ENCODE measurements at regions not wholly inside any gene's neighbourhood (a gene's known extent, or its start where the extent isn't known, plus 50 kb on each side); places are given as distances from the start of the nearest gene placed in this dataset.
A peak's percentile ranks its signal among the peaks of the same experiment; 100 is the strongest.
"Not testable (repeated sequence)": the region's sequence is repeated elsewhere in the genome, so short reads cannot be mapped to it uniquely, and the experiment has no call there.

DNA sequence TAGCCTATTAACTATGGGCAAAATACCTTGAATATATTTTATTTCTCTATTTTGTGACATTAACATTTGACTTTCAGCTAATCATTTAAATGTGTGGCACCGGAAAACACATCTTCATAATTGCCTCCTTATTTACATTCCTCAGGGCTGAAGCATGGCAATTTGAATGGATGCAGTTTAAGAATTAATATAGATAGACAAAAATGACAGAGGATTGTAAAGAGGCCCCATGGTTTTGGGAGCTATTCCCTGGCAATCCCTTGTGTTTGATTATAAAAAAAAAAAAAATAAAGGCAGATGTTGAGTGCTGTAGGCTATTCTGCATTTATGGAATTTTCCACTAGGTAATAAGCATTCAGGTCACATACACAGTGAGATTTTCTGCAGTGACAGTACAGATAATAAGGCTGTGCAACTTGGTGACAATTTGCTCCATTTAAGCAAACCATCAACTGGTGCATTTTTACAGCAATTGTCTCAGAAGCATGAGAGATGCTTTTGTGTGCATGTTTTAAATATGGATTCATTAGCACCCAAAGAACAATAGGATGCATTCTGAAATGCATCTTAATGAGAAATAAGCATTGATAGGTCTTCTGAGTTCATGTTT is 123.2 kb upstream of the SLC38A4 start:
- DNase-seq, result peak; percentile 16

- DNase-seq, result no peak
Observed at GRCh38 chr12:46950094-46950493, 124.3 kb upstream of the SLC38A4 start.

- DNase-seq, result no peak
Observed at GRCh38 chr12:46952880-46953483, 126.4 kb upstream of the PCED1B start.

DNA sequence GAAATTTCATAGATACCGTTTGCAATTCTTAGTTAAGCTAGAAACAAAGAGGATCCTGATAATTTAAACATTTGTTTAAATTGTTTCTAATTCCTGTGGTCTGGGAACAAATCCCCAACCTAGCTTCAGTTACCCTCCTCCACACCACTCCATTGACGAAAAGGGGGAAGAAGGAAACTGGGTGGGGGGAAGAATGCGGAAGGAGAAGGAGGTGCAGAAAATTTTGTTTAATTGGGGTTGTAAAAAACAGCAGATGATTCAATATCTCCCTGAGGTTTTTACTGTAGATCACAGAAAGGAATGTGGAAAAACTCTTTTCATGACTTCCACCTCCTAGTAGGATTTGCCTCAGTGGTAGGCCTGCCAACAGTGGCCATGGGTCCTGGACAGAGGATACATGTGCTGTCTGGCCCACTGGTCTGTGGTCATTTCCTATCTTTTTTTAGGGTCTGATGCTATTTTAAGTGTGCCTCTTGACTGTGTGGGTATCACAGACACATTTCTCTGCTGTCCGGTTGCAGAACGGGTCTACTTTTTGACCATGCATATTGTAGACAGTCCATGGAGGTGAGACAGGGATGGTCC is 122.9 kb upstream of the PCED1B start:
- DNase-seq, result no peak

DNA sequence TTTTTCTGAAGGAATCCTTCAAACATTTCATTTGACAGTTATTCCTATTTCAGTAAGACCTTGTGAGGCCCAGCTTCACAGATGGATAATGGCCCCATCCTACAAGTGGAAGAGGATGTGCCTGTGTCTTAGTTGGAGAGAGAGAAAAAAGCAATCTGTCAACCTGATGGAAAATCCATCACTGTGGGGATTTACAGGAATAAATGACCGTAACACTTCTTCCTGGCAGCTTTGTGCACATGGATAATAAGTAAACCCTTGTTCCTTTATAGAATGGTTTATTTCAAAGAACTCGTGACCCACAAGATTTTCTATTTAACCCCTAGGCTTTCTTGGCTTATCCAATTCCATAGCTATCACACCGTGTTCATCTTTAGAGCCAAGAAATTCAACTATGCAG is 121.4 kb upstream of the PCED1B start:
- DNase-seq, result no peak

DNA sequence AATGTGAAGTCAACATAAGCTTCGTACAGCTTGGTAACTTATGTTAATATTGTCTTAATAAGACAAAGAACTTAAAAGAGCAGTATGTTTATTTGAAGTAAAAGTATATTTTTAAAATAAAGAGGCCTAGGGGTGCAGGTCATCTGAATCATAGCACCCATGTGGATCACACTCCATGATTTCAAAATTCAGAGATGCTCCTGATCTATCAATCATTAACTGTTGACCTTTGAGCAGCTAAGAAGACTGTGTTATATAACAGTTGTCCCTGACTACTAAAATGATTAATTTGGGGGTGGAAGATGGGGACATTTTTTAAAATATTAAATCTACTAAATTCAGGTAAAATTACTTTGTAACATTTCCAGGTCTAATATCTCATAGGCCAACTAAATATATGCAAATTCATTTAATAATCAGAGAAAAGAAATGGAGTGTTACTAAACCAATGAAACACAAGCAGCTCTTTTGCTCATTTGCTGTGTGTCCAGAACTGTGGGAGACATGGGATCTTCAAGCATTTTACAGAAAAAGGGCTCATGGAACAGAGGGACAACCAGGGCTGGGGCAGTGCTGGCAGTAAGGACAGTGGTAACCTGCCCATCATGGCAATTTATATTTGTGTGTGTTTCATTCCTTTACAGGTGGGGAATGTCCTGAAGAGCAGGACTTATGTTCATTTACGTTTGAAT is 120.7 kb upstream of the PCED1B start:
- DNase-seq, result no peak

DNA sequence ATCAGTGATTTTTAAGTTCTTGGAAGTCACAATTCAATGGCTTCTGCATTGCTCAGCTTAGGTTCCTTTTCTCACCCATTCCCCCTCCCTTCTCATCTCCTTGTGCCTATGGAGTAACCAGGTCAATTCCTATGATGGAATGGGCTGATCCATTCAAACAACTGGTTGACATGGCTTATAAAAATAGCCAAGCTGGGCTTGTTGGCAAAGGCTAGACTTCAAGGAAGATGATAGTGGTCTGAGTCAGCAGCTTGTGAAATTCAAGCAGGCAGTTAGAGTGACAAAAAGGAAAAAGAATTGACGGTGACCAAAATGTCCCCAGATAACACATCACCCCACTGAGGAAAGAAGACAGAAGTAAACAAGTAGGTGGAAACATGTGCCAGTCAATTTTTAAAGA is 119.9 kb upstream of the PCED1B start:
- DNase-seq, result no peak

- DNase-seq, result no peak
Observed at GRCh38 chr12:46960681-46961080, 118.7 kb upstream of the PCED1B start.

DNA sequence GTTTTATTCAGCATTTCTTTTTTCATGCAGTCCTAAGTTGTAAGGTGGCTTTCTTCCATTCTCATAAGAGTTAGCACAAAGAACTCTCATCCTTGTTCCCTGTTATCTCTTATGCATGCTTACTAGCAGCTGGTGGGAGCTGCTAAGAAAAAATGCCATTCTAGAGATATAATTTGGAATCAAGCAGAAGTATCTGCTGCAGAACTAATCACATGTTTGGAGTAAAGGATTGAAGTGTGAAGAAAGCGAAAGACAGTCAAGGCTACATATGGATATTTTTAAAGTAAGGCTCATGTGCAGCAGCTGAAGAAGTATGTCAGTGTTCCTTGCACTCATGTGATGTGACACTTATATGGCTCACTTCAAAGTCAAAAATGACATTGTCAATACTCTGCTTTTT is 116.2 kb upstream of the PCED1B start:
- DNase-seq, result no peak

DNA sequence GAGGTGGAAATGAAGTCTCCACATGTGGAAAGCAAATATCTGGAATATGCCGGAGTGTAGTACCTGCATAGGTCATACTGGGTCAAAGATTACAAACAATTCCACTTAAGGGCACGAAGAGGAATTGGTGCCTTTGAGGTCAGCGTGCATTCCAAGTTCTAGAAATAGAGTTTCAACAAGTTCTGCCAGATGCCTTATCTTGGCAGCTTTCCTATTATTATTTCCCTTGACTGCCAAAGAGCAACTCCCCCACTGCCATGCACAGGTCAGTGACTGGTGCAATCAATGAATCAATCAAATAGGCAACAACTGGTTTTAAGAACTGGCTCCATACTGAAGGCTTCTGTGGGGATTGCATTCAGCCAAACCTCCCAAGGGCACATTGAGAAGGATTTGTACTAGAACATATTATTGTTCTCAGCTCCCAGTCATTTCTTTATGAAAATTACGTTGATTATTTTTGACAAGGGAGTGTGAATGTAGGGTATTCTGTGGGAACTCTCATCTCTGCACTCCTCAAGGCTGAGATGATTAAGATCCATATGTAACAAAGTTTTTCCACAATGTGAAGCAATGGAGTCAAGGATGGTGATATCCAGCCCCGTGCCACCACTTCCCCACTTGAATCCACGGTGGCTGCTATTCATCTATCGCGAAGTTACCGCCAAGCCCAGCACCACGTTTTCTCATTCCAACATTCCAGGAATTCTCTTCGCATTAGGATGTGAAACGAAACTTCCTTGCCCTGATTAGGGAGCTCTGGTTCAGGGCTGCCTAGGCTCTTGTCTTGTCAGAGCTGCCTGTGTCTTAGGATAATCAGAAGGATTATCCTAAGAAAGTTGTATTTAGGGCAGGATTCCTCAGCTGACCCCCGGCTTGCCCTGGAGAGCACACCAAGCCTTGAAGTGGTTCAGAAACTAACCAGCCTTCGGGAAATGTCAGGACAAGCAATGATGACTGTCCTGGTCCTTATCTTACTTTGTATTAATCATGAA is 115.1 kb upstream of the PCED1B start:
- no peak for DNase-seq

DNA sequence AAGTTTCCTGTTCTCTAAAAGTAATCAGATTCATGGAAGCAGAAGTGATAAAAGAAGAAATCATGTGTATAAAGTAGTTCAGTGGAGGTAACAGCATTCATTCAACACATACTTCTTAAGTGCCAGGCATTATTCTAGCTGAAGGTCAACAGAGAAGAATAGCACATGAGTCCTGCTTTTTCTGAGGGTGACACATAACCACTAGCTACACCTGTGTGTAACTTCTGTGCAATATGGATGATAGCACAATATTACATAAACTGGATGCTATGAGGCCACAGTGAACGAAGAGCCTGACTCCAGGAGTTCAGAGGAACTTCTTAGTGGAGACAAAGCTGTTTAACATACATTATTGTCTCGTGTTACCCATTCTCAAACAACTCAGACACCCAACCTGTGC is 114.3 kb upstream of the PCED1B start:
- DNase-seq, result no peak

- DNase-seq, result no peak
Observed at GRCh38 chr12:46965880-46966279, 113.5 kb upstream of the PCED1B start.

DNA sequence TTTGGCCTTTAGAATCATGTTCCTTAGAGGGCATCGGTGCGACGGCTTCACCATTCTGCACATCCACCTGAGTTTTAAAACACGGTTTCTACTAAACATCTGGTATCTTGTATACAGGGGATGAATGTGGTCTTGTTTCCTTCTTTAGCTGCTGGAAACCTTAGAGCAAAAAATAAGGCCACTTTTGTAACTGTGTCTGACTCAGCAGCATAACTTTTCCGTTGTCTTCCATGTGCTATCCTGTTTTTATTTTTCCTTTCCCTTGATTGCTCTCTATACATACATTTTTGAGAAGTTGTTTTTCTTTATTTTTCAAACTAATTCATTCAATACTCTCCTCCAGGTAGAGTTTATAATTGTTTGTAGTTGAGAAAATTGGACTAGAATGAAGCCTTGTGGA is 108.8 kb upstream of the PCED1B start:
- no peak for DNase-seq

GRCh38 chr12:46973937-46974336 is 105.5 kb upstream of the PCED1B start:
- DNase-seq, result not testable (repeated sequence)

GRCh38 chr12:46977871-46978375 is 101.5 kb upstream of the PCED1B start:
- DNase-seq, result no peak

- no peak for DNase-seq
Observed at GRCh38 chr12:46981622-46982021, 97.8 kb upstream of the PCED1B start.

GRCh38 chr12:46982629-46983392 is 96.6 kb upstream of the PCED1B start:
- no peak for DNase-seq

GRCh38 chr12:46983393-46983793 is 96.0 kb upstream of the PCED1B start:
- no peak for DNase-seq

GRCh38 chr12:46983959-46984841 is 95.2 kb upstream of the PCED1B start:
- DNase-seq, result peak; percentile 1

- no peak for DNase-seq
Observed at GRCh38 chr12:46985816-46986215, 93.6 kb upstream of the PCED1B start.

DNA sequence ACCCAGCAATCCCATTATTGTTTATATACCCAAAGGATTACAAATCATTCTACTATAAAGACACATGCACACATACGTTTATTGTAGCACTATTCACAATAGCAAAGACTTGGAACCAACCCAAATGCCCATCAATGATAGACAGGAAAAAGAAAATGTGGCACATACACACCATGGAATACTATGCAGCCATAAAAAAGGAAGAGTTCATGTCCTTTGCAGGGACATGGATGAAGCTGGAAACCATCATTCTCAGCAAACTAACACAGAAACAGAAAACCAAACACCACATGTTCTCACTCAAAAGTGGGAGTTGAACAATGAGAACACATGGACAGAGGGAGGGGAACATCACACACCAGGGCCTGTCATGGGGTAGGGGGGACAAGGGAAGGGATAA is 91.3 kb upstream of the PCED1B start:
- DNase-seq, result not testable (repeated sequence)

Data from NCI-H1048 (cell line).